A204.1 (cell line): ENCODE measurements at regions not wholly inside any gene's neighbourhood (a gene's known extent, or its start where the extent isn't known, plus 50 kb on each side); places are given as distances from the start of the nearest gene placed in this dataset.

Source experiments
- FAIRE-seq: peaks from 2 replicates; lab custom pipeline; 2012; peaks lifted over from hg19 to GRCh38; lab: Jason Lieb, UNC

DNA sequence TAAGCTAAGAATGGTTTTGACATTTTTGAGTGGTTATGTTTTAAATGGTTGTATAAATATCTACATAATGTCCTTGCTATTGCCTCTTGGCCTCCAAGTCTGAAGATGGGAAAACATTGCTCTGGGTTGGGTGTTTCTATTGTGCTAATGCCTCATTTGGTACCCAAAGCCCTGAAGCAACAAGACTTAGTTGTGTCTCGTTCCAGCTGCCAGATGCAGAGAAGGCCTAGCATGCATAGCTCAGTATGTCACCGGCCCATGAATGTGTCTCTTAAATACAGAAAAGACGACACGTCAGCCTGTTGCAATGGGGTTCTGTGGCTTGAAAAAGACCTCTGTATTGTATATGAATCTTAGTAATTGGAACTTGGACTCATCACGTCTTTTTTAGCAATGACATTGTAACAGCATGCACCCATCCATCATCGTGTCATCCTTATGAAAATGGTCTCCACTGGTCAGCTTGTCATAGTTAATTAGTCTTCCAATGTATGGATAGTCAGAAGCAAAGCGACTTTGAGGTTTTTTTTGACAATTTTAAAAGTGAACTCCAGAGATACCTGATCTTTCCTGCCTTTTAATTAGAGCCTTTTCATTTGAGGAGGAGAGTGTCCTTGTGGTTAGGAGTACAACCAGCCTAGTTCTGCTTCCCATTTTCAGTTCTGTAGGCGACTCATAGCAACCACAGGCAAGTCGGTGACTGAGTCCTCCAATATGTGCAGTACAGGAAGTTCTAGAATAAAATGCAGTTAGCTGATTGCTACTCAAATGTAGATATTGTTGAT is 126.4 kb upstream of the GATB start:
- FAIRE-seq, result no peak

DNA sequence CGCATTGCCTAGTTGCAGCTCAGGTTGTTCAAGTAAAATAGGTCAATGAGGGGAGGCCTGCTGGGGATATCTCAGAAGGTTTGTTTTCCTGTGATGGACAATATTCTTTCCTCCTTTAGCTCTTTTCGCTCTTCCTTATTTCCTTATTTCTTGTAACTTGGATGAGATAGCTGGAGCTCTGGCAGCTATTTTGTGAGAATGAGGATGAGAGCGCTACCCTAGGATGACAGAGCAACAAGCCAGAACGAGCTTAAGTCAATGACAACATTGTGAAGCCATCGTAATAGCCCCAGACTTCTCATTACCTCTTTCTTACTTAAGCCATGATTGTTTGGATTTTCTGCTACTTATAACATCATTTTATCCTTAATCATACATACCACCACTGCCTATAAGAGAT is 124.3 kb upstream of the GATB start:
- FAIRE-seq, result no peak

DNA sequence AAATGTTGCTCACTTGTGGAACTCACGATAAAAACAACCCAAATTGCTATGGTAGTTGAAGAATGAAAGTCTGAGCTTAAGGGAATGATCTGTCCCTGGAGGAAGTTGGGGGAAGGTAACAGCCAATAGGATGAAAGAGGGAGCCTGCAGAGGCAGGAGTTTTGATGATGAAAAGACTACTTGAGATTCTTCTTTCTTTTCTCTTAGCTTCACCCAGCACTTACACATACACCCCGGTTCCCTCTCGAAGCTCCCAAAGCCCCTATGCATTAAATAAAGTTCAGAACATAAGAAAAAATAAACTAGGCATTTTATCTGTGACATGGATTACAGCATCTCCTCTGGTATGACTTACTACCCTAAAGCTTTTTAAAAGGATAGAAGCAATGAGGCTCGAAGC is 122.9 kb upstream of the GATB start:
- FAIRE-seq, result no peak

DNA sequence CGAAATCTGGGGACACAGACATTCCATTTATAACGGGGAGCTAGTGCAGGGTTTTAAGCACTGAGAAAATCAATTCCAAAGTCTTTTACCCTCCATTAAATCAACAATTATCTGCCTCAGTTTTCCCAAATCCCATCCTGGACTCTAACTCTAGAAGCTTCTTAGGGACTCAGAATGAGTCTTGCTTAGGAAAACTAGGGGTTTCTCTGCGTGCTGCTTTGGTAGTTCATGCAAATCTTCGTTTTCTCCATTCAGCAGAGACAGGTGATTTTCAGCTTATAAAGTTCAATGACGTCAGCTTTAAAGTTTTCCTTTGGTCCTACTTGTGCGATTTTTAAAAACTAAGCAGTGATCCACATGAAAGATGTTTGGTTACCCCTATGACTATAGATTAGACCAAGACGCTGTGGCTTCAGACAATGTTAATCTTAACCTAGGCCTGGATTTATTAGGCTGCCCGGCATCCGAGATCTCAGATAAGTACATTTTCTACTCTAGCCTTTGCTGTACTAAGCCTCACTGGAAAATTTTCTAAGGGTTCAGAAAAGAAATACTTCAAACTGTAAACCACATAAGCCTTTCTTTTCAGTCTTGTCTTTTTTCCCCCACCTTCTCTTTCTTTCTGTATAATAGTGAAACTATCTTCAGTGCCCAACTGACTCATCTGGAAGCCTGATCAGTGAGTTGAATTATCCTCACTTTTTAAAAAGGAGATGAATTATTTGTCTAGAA is 121.4 kb upstream of the GATB start:
- no peak for FAIRE-seq

DNA sequence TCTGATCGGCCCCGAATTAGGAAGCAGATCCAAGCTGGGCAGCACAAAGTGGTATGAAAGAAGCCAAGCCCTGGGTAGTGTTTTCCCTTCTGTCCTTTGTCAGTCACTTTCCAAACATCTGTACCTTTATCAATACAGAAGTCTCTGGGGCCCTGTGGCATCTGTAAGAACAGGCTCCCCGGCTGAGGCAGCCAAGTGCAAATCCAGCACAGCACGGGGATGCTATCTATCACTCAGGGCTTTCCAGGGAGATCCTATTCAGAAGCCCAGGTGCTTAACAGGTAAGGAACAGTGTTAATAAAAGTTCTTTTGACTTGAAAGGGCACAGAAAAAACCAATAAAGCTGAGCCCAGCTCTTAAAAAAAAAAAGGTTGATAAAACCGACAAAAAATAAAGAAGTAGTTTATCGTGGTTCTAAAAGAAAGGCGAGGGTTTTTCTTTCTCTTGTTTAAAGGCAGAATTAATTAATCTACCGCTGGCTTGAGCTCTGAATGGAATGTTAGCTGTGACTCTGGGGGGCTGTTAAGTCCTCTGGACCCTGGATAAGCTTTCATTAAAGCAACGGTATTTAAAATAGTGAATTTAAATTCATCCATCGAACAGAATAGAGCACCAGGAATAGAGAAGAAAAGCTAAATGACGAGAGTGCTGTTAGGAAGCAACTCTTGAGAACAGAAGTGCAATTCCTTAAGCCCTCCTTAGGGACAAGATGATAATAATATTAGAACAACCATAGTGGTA is 119.1 kb upstream of the GATB start:
- no peak for FAIRE-seq

DNA sequence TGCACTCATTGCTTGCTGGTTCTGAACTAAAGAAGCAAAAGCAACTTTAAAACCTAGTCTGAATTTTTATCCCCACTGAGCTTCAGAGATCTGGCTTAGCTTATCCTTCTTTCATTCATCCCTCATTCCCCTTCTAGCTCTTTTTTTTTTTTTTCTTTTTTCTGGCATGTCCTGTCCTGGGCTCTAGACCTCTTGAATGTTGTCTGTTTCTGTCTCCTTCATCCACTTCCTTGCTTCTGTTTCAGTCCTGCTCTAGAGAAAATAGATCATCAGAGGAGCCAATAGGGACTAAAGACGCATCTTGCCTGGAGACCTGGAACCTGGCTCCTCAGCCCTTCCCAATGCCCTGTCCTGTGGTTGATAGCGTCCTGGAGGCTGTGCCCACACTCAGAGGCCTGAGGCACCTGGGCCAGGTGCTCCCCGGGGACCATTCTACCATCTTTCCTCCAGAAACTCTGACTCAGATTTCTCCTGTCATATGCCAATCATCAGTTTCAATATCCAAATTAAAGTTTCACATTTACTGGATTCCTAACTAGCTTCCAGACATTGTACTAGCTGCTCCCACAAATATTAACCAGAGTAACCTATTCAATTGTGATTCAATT is 115.7 kb upstream of the GATB start:
- FAIRE-seq, result no peak

DNA sequence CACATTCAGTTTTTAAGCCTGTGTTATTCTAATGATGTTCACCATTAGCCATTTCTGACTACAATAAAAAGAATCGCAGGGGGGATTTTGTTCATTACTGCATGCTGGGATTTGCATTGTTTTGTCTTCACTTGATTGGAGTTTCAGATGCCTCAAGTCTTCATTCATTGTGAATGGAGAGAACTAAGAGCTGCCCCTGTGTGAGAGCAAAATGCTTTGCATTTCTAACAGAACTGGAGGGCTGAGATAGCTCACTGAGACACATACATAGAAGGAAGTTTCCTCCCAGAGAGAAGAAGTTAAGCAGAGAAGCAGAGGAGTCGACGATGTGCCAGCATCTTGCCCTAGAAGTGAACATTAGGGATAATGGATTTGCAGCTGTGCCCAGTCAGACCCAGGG is 113.5 kb upstream of the GATB start:
- no peak for FAIRE-seq

DNA sequence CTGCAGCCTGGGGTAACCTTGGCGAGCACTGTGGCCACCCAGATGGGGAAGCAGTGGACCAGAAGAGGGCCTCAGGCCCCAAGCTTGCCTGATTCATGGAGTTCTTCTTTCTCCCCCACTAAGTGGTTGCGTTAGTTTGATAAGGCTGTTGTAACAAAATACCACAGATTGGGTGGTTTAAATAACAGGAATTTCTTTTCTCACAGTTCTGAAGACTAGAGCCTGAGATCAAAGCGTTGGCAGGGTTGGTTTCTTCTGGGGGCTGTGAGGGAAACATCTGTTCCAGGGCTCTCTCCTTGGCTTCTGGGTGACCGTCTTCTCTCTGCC is 105.7 kb upstream of the GATB start:
- FAIRE-seq, result no peak

DNA sequence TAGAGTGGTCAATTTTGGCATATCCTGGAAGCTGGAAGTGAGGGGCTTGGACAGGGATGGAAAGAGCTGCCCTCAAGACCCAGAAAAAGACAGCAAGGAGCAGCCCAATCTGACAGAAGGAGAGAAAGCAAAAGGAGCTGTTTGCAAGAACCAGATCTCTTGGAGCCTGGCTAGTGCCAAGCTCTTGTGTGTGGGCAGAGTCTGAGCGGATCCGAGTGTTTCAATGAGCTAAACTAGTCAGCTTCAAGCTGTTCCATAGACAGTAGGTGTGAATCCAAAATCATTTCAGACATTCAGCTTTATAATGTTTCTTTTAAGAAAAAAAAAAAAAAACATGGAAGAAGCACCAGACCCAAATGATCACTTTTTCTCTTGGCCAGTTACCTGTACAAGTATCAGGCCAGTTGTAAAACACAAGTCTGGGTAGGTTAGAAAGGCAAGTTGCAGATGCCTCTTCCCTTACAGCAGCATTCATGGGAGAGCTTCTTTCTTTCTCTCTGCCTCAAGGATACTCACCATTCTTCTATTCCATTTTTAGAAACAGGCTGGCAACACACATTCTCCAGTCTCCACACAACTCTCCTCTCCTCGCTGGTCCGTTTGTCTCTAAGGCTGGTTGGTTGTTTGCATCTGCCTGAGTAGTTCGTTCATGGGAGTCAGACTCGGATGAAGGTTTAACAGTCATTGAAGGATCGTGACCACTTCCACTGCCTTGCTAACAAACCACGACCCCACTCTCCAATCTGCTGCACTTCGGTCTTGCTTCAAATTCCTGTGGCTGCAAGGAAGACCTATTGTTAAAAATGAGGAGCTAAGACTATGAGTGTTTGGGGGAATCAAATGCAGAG is 105.2 kb upstream of the GATB start:
- FAIRE-seq, result no peak

DNA sequence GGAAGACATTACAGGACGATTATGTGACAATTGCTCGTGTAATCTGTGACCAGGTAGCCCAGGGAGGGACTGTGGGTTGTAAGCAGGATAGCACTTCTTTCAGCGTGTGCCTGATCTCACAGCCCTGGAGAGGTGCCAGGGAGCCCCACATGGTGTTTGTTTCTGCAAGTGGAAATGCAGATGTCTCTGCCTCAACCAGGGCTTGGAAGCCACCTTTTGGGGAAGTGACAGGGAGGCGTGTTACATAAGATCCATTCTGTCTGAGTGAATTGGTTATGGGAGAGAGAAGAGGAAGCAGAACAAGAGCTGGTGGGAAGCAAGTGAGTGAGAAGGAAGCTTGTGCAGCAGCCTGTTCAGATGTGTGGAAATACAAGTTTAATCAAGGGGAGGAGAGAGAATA is 104.5 kb upstream of the GATB start:
- no peak for FAIRE-seq

DNA sequence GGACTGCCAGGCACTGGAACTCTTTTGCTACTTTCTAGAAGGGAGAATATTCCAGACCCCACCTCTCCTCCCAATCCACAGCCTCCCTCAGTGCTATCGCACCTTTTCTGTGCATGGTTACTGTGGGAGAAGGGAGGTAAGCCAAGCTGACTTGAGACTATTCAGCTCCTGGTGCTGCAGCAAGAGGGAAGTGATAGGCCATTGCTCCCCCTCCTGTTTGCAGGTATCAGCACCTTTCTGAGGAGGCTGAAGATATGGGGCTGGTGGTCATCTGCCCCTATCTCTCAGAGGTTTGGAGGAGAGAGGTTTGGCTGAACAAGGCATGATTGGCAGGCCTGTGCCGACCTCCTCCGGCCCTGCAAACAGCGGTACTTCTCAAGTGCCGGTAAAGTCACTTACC is 103.3 kb upstream of the GATB start:
- FAIRE-seq, result no peak

DNA sequence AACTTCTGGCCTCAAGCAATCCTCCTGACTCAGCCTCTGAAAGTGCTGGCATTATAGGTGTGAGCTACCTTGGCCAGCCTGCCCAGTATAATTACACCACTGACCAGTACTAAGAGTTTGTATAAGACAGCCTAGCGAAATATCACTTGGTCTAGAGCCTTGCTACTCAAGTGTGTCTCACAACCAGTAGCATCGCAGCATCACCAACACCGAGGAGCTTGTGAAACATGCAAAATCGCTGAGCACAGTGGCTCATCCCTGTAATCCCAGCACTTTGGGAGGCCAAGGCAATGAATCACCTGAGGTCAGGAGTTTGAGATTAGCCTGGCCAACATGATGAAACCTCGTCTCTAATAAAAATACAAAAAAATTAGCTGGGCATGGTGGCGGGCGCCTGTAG is 102.0 kb upstream of the GATB start:
- no peak for FAIRE-seq

DNA sequence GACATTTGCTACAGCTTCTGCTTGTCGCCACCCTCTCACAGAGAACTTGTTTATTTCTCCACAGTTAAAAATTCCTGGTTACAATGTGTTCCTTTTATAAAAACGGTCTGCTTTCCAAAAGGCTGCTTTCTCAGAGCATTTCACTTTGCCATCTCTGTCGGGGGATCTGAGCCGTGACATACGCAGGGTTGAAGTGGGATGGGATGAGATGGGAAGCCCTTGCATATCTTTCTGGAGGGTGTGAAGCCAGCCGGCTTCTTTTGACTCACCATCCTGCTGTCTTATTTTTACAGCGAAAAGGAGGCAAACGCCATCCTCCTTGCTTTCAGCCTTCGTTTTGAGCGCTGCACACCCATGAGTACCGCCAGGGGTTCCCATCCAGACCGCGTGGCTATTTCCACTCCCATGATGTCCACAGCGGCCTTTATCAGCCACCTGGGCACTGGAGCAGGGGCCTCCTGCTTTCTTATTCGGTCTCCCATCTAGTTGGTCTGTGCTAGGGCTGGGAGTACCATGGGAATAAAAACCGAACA is 99.8 kb upstream of the GATB start:
- no peak for FAIRE-seq

DNA sequence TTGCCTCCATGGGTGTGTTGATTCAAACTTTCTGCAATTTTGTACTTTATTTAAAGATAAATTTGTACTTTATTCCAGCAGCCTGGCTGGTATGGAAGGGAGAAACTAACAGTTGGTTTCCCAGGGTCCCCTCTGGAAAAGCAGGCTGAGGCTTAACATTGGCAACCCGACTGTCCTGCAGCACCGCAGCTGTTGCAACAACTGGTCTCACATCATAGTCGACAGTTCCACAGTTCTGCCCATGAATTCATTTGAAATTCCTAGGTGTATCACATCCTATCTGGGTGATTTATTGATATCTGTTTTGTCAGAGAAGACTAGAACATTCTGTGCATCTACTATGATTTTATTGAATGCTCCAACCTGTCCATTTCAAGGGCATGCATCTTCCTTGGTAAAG is 98.8 kb upstream of the GATB start:
- FAIRE-seq, result no peak

DNA sequence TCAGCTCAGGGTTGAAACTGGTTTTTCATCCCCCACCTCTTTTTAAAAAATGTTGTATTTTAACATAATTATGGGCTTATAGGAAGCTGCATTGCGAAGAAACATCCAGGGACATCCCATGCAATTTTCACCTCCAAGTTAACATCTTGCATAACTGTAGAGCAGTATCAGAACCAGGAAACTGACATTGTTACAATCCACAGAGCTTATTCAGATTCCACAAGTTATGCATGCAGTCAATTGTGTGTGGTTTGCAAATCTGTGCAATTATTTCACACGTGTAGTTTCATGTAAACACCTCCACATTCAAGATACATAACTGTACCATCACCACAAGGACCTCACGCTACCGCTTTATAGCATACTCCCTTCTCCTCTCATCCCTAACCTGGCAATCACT is 97.5 kb upstream of the GATB start:
- FAIRE-seq, result no peak

DNA sequence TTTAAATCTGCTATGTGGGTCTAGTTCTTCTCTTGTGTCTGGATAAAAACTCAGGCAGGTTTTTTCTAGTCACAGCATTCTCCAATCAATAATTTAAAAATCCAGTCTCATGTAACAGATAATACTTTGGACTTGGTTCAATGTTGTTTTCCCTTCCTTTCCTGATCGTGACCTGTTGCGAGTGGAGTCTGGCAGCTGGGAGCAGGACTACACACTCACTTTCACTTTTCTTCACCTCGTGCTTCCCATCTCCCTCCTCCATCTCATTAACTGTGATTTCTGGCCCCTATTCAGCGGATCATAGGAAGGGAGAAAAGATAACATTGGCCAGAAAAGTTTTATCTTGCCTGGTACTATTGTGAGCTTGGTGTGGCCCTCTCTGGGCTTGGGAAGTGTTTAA is 96.6 kb upstream of the GATB start:
- FAIRE-seq, result no peak

DNA sequence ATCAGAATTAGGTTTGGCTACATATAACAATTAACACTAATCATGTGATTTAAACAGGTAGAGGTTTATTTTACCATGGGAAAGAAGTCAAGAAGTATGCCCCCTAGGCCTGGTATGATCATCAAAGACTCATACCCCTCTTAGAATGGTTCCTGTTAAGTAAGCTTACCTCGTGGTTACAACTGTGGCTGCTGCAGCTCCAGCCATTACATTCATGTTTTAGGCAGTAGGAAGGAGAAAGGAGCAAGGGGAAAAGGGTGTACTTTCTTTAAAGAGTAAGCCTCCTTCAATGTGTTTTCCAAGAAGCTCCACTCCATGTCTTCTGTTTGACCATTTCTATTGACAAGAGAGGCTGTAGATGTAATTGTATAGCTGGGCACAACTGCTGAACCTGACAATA is 94.9 kb upstream of the GATB start:
- no peak for FAIRE-seq

DNA sequence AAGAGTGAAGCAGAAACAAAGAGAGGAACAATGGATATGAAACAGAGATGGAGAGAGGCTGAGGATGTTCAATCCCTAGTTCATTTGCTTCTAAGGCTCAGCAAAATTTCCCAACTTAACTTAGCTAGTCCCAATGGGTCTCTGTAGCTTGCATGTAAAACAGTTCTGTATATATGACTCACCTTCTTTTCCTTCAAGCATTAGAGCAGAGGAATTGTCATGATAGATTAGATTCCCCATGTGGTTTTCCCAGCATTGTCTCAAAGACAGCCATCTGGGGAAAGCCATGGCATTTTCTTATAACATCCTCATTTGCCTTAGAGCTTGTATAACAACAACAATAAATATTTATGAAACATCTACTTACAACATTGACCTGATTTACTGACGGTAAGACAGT is 93.9 kb upstream of the GATB start:
- no peak for FAIRE-seq

DNA sequence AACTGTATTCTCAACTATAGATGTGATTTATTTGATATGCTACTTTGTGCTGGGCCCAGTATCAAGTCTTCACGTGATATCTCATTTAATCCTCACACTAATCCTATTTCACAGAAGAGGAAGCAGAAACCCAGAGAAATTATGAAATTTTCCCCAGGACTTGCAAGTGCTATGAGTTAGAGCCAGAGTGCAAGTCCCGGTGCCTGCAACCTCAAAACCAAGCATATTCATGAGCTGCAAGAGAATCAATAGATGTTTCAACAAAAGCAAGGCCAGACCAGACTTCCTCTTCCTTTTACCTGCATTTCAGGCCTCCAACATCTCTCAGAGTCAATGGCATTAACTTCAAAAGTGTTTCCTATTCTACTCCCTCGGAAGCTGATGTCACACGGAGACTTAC is 92.2 kb upstream of the GATB start:
- no peak for FAIRE-seq

DNA sequence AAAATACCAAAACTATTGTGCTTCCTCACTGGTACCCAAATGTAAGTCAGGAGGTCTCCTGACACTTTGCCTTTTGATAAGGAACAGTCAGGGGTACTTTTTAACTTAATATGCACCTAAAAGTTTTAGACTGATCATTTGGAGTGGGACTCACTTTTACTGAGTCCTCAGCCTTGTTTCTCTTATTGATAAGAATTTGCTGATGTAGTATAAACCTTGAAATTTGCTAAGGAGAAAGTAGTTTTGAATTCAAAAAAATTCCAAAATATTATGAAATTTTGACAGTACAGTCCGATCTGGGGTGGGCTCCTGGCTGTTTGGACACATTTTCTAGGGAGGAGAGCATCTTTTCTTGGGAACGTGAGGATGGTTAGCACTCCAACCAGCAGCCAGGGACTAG is 91.4 kb upstream of the GATB start:
- FAIRE-seq, result no peak

DNA sequence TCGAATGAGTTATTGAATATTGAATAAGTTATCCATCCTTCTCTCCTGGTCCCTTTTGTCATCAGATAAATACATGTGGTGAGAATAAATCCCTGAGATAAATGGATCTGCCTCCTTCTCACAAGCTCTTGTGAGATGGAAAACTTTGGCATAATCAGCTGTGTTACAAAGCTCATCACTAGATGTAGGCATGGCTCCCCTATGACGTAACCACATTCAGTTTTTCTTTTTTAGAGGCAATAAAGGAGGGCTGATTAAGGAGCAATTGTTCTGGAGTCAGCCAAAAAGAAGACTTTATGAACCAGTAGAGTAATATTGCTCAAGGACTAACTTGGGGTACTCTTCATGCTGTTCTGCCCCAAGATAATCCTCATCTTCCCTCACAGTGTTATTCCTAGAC is 90.5 kb upstream of the GATB start:
- no peak for FAIRE-seq

DNA sequence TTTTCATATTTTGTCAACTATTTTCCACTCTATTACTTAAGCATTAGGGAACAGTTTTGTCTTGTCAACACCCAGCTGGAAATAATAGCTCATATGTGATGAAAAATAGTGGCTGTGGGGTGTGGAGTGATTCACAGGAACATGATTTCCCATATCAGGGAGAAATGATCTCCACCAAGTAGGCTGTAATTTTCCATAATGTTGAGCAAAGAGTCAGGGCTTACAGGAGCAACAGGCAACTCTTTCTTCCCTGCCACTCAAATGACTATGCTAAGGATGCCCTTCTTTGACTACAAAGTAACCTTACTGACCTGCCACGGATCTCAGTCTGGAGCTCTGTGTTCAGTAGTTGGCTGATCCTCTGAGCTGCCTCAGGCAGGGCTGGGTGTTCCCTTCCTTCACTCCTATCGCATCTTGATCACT is 90.0 kb upstream of the GATB start:
- FAIRE-seq, result no peak
